ENCODE measurements at regions not wholly inside any gene's neighbourhood (a gene's known extent, or its start where the extent isn't known, plus 50 kb on each side); places are given as distances from the start of the nearest gene placed in this dataset.

DNA sequence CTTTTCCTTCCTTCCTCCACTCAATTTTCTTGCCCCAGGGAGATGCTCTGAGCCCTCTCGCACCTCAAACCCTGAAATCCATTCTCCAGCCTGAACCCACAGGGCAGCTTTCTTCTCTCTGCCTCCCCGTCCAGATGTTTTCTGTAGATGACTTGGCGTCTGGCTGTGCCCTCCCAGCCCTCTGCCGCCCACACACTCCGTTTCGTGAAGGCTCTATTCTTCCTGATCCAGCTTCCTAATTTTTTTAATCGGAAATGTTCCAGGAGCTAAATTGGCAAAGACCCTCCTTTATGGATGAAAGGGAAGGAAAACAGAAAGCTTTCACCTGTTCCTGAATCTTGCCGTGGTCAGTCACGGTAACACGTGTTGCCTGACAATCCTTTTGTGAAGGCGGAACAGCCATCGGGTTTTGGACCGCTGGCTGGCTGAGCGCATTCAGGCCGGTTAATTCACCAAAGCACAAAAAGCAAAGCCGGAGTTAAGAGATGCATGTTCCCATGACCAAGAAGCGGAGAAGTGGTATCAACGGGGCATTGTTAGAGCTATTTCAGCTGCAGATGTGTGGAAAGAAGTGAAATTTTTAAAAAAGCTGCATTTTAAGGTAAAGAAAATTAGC, 70.2 kb upstream of the FBRSL1 start:
- H3K4me1 ChIP-seq (ENCODE audit: control insufficient read depth, insufficient read depth, low read length) = no peaks in the 10 kb centered on the region; the same call in 1 of the 2 replicates
- ChIA-PET POLR2A (no interaction called here), CTCF (interaction anchor here (1.1 to 1.2 kb wide), 2 partner anchors 10 to 200 kb away, joined by 3 read pairs; no protein-coding TSS in a partner anchor)
- no peaks in the 10 kb centered on the region for H3K36me3 ChIP-seq (ENCODE audit: control insufficient read depth in 2 of 2, insufficient read depth in 1 of 2, low read length in 2 of 2)
- H3K27ac ChIP-seq (ENCODE audit: extremely low read depth, low read depth, low read length) = no peak overlapping the region
- no peak overlapping the region for H3K4me3 ChIP-seq (ENCODE audit: low read depth, low read length)
- TF ChIP-seq ZFP3 (tag by site-specific recombination; IDR thresholded peaks at IDR 0.05; ENCODE audit: low read depth) = no peak
- no peak for TF ChIP-seq ZNF670 (tag by site-specific recombination; IDR thresholded peaks at IDR 0.05; ENCODE audit: low read depth)
- no peak for TF ChIP-seq ZNF488 (tag by site-specific recombination; IDR thresholded peaks at IDR 0.05)
- TF ChIP-seq MYNN (tag by site-specific recombination; IDR thresholded peaks at IDR 0.05; ENCODE audit: borderline replicate concordance) = no peak
- TF ChIP-seq ZNF664 (tag by site-specific recombination; IDR thresholded peaks at IDR 0.05) = no peak
- TF ChIP-seq ZNF48 (tag by site-specific recombination; IDR thresholded peaks at IDR 0.05) = no peak
- TF ChIP-seq ZNF18 (tag by site-specific recombination; IDR thresholded peaks at IDR 0.05) = no peak
- TF ChIP-seq ZNF514 (tag by site-specific recombination; IDR thresholded peaks at IDR 0.05) = no peak
- TF ChIP-seq ZNF529 (tag by site-specific recombination; IDR thresholded peaks at IDR 0.05; ENCODE audit: insufficient replicate concordance) = no peak
- TF ChIP-seq ZNF843 (tag by site-specific recombination; IDR thresholded peaks at IDR 0.05) = no peak
- no peak for TF ChIP-seq PRDM6 (tag by site-specific recombination; IDR thresholded peaks at IDR 0.05)
- TF ChIP-seq ZBTB1 (tag by site-specific recombination; IDR thresholded peaks at IDR 0.05) = no peak
- TF ChIP-seq ZNF335 (tag by site-specific recombination; conservative IDR thresholded peaks at IDR 0.05) = no peak
- TF ChIP-seq ZNF626 (tag by site-specific recombination; IDR thresholded peaks at IDR 0.05) = no peak
- no peak for TF ChIP-seq ZNF341 (tag by site-specific recombination; IDR thresholded peaks at IDR 0.05; ENCODE audit: low read depth)
- H3K9me3 ChIP-seq (ENCODE audit: control insufficient read depth, insufficient read depth, low read depth, low read length) = no peaks in the 10 kb centered on the region

DNA sequence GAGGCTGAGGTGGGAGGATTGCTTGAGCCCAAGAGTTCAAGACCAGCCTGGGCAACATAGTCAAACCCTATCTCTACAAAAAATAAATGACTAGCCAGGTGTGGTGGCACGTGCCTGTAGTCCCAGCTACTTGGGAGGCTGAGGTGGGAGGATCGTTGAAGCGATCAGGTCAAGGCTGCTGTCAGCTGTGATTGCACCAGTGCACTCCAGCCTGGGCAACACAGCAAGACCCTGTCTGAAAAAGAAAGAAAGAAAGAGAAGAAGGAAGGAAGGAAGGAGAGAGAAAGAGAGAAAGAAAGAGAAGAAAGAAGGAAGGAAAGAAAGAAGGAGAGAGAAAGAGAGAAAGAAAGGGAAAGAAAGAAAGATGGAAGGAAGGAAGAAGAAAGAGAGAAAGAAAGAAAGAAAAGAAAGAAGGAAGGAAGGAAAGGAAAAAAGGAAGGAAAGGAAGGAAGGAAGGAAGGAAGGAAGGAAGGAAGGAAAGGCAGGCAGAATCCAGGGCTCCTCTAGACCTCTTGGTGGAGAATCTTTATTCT, 71.5 kb upstream of the FBRSL1 start:
- H3K27ac ChIP-seq (ENCODE audit: extremely low read depth, low read depth, low read length) = no peak overlapping the region
- no peaks in the 10 kb centered on the region for H3K9me3 ChIP-seq (ENCODE audit: control insufficient read depth, insufficient read depth, low read depth, low read length)
- H3K4me3 ChIP-seq (ENCODE audit: low read depth, low read length) = no peak overlapping the region
- TF ChIP-seq ZNF121 (tag by site-specific recombination; IDR thresholded peaks at IDR 0.05) = peak; percentile 74; the same call in 1 of the 2 replicates
- TF ChIP-seq ZNF366 (tag by site-specific recombination; conservative IDR thresholded peaks at IDR 0.05) = peak; percentile 98
- TF ChIP-seq ZBTB1 (tag by site-specific recombination; IDR thresholded peaks at IDR 0.05) = no peak
- CTCF ChIA-PET = interaction anchor here (0.9 to 1.7 kb wide), 3 partner anchors 11 to 196 kb away, joined by 3 to 4 read pairs (median 4); no protein-coding TSS in a partner anchor
- POLR2A ChIA-PET = no interaction called here
- no peaks in the 10 kb centered on the region for H3K4me1 ChIP-seq (ENCODE audit: control insufficient read depth, insufficient read depth, low read length)
- no peaks in the 10 kb centered on the region for H3K36me3 ChIP-seq (ENCODE audit: control insufficient read depth in 2 of 2, insufficient read depth in 1 of 2, low read length in 2 of 2)

- CTCF ChIA-PET = interaction anchor here (0.6 to 1.7 kb wide), 3 partner anchors 85 to 197 kb away, joined by 3 to 4 read pairs (median 3); no protein-coding TSS in a partner anchor
- H3K4me3 ChIP-seq (ENCODE audit: low read depth, low read length) = no peak overlapping the region
- H3K4me1 ChIP-seq (ENCODE audit: control insufficient read depth, insufficient read depth, low read length) = no peaks in the 10 kb centered on the region
- no peak overlapping the region for H3K27ac ChIP-seq (ENCODE audit: extremely low read depth, low read depth, low read length)
- H3K36me3 ChIP-seq (ENCODE audit: control insufficient read depth in 2 of 2, insufficient read depth in 1 of 2, low read length in 2 of 2) = no peaks in the 10 kb centered on the region
- POLR2A ChIA-PET = no interaction called here
- H3K9me3 ChIP-seq (ENCODE audit: control insufficient read depth, insufficient read depth, low read depth, low read length) = no peaks in the 10 kb centered on the region
- TF ChIP-seq ZIC2 (tag by site-specific recombination; IDR thresholded peaks at IDR 0.05) (no peak), BCL11A (tag by site-specific recombination; IDR thresholded peaks at IDR 0.05; ENCODE audit: low read depth) (no peak), ZNF426 (tag by site-specific recombination; IDR thresholded peaks at IDR 0.05) (no peak), ZNF530 (tag by site-specific recombination; IDR thresholded peaks at IDR 0.05; ENCODE audit: low read depth) (no peak)
Observed at GRCh38 chr12:132417741-132418140, 72.2 kb upstream of the FBRSL1 start.

Data from HEK293 (cell line).